ENCODE measurements at regions not wholly inside any gene's neighbourhood (a gene's known extent, or its start where the extent isn't known, plus 50 kb on each side); places are given as distances from the start of the nearest gene placed in this dataset.

- DNase-seq (ENCODE audit: low read depth, low spot score) = no peak
- no peak overlapping the region for H3K4me3 ChIP-seq (ENCODE audit: low read length)
Measured at GRCh38 chr14:28681681-28682080, 84.9 kb upstream of the FOXG1 start.

GRCh38 chr14:28690029-28690692 lies 76.4 kb upstream of the FOXG1 start:
- no peak for DNase-seq (ENCODE audit: low read depth, low spot score)
- H3K4me3 ChIP-seq (ENCODE audit: low read length) = no peak overlapping the region

- DNase-seq (ENCODE audit: low read depth, low spot score) = no peak
- H3K4me3 ChIP-seq (ENCODE audit: low read length) = no peak overlapping the region
Measured at GRCh38 chr14:28695109-28695508, 71.5 kb upstream of the FOXG1 start.

GRCh38 chr14:28701733-28702132 lies 64.9 kb upstream of the FOXG1 start:
- H3K4me3 ChIP-seq (ENCODE audit: low read length) = no peak overlapping the region
- no peak for DNase-seq (ENCODE audit: low read depth, low spot score)

GRCh38 chr14:28703482-28703881 lies 63.1 kb upstream of the FOXG1 start:
- no peak for DNase-seq (ENCODE audit: low read depth, low spot score)
- H3K4me3 ChIP-seq (ENCODE audit: low read length) = no peak overlapping the region

- DNase-seq (ENCODE audit: low read depth, low spot score) = no peak
- H3K4me3 ChIP-seq (ENCODE audit: low read length) = no peak overlapping the region
Measured at GRCh38 chr14:28704153-28704552, 62.4 kb upstream of the FOXG1 start.

- no peak overlapping the region for H3K4me3 ChIP-seq (ENCODE audit: low read length)
- no peak for DNase-seq (ENCODE audit: low read depth, low spot score)
Measured at GRCh38 chr14:28707814-28708213, 58.8 kb upstream of the FOXG1 start.

GRCh38 chr14:28709571-28710305 lies 56.8 kb upstream of the FOXG1 start:
- H3K4me3 ChIP-seq (ENCODE audit: low read length) = no peak overlapping the region
- no peak for DNase-seq (ENCODE audit: low read depth, low spot score)
